ENCODE measurements at regions not wholly inside any gene's neighbourhood (a gene's known extent, or its start where the extent isn't known, plus 50 kb on each side); places are given as distances from the start of the nearest gene placed in this dataset.

- TF ChIP-seq CTCF (IDR thresholded peaks at IDR 0.05 in 2 of 3, conservative IDR thresholded peaks at IDR 0.05 in 1 of 3; ENCODE audit: borderline replicate concordance in 1 of 3, insufficient read depth in 1 of 3, low read depth in 2 of 3, low read length in 2 of 3): no peak
- TF ChIP-seq, protein P1, sequence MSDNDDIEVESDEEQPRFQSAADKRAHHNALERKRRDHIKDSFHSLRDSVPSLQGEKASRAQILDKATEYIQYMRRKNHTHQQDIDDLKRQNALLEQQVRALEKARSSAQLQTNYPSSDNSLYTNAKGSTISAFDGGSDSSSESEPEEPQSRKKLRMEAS (IDR thresholded peaks at IDR 0.05): no peak
- TF ChIP-seq EZH2 (IDR thresholded peaks at IDR 0.05): no peak
Measured at GRCh38 chr18:25881149-25881548, 209.3 kb downstream of the SS18 start.

Data from HCT116 (cell line).